GM18873 (cell line): ENCODE measurements at regions not wholly inside any gene's neighbourhood (a gene's known extent, or its start where the extent isn't known, plus 50 kb on each side); places are given as distances from the start of the nearest gene placed in this dataset.

Experiments
- ATAC-seq: cut with Tn5 transposase; IDR thresholded peaks from one replicate; pipeline ENCODE4 v1.9.1; 2021; ENCODE audit warnings: mild to moderate bottlenecking, moderate library complexity, moderate number of reproducible peaks; ENCODE audit not compliant: unreplicated experiment, low FRiP score

GRCh38 chr6:79313254-79313653, 78.8 kb upstream of the HMGN3 start:
- no peak for ATAC-seq

GRCh38 chr6:79307321-79308036, 73.0 kb upstream of the HMGN3 start:
- no peak for ATAC-seq

DNA sequence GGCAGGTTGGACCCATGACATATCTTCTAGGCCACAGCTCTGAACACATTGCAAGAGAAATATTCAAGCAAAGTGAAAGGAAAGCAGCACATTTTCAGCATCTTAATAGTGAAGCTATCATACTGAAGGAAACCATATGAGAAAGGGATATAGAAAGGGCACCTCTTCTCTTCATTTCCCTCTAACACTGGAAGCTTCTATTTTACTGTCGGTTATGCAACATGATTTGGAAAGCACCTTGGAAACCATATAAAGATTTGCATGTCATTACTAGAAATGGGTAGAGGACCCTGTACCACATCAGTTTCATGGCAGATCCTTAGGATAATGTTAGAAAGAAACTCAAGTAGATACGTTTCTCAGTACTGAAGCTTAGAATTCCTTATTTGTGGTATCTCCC, 70.5 kb upstream of the HMGN3 start:
- no peak for ATAC-seq

- ATAC-seq, result no peak
Observed at GRCh38 chr6:79302341-79302740, 67.9 kb upstream of the HMGN3 start.

DNA sequence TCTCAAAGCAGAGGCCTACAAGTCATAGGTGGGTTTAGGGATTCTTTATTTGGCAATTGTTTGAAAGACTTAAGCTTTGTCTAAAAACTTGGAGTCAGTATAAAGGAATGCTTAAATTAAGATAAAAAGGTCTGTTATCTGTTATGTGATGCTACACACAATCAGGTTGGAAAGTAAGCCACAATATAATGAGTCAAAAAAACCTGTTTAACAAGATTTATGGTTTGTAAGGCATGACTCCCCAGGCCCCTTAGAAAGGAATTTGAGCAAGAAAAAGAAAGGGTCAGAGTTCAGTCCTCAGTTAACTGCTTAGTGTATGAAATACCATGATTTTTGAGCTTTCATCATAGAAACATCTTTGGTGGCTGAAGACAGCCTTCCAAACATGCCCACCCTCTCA, 66.8 kb upstream of the HMGN3 start:
- ATAC-seq, result no peak

DNA sequence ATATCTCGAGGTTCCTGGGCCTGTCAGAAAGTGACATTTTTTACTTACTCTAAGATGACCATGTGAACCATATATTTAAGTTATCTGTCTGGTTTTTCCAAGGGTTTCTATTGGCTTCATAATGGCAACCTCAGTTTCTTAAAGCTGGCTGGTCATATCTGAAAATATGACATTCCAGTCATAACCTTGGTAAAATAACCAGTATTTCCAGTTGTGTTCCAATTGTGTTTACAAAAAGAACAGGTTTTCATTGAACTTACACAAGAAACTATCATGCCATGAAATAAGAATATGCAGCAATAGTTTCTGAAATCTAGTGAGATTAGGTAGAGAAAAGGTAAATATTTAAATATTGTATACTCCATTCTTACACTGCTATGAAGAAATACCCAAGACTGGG, 61.7 kb upstream of the HMGN3 start:
- ATAC-seq, result no peak
